Panc1 (cell line): ENCODE measurements at regions not wholly inside any gene's neighbourhood (a gene's known extent, or its start where the extent isn't known, plus 50 kb on each side); places are given as distances from the start of the nearest gene placed in this dataset.

Source experiments
- ATAC-seq: fragments of 200-7000 bp; cut with Tn5 transposase; 2 replicates; pipeline ENCODE4 v1.9.1; 2020; ENCODE audit warnings: mild to moderate bottlenecking, moderate library complexity
- BruUV-seq: library from RNA; stranded (reverse); fragments of 400-500 nt; replicated peaks from 2 replicates; lab custom pipeline; 2021; lab: Mats Ljungman, UMichigan
- CTCF ChIA-PET: fragments of 300-600 bp; sonication (Branson Sonifier 250); formaldehyde crosslinking; loops from one replicate; lab custom pipeline; 2022; ENCODE audit warnings: antibody characterized with exemption; lab: Charles Lee
- POLR2A ChIA-PET: fragments of 300-600 bp; sonication (Branson Sonifier 250); formaldehyde crosslinking; loops from one replicate; lab custom pipeline; 2022; ENCODE audit warnings: antibody characterized with exemption; lab: Charles Lee
- DNase-seq: peaks from one replicate; pipeline ENCODE4 v3.0.0-alpha.2; 2010; ENCODE audit warnings: low read depth, low spot score
- H3K27ac ChIP-seq: 2 replicates; pipeline ENCODE4 v1.5.1; 2011; ENCODE audit warnings: mild to moderate bottlenecking, low read length, inconsistent platforms
- H3K27me3 ChIP-seq: fragments of 200-500 bp; sonication (Bioruptor generic); 2 replicates; pipeline ENCODE4 v1.6.0; 2014; ENCODE audit warnings: low read length, inconsistent platforms; ENCODE audit not compliant: control insufficient read depth, insufficient read depth
- H3K36me3 ChIP-seq: fragments of 200-500 bp; sonication (Bioruptor generic); 2 replicates; pipeline ENCODE4 v1.5.1; 2014; ENCODE audit warnings: inconsistent platforms, mild to moderate bottlenecking, low read length, moderate library complexity; ENCODE audit not compliant: control insufficient read depth, insufficient read depth
- H3K4me1 ChIP-seq: 2 replicates; pipeline ENCODE4 v1.5.1; 2011; ENCODE audit warnings: inconsistent platforms, mild to moderate bottlenecking, low read length, moderate library complexity; ENCODE audit not compliant: control insufficient read depth, insufficient read depth
- H3K4me3 ChIP-seq, 2 experiments: 2 replicates each; pipeline ENCODE4 v1.5.1; 2011 to 2012; ENCODE audit warnings: low read depth in 2 of 2, low read length in 2 of 2, mild to moderate bottlenecking in 2 of 2, inconsistent platforms in 1 of 2, moderate library complexity in 1 of 2
- H3K9me3 ChIP-seq: fragments of 200-500 bp; sonication (Bioruptor generic); 2 replicates; pipeline ENCODE4 v1.5.1; 2014; ENCODE audit warnings: low read depth, mild to moderate bottlenecking, inconsistent platforms, low read length, moderate library complexity; ENCODE audit not compliant: control insufficient read depth, insufficient read depth
- CTCF ChIP-seq: fragments of 450-650 bp; IDR thresholded peaks from 2 replicates; pipeline ENCODE4 v1.5.1; 2017; ENCODE audit warnings: mild to moderate bottlenecking
- POLR2AphosphoS5 ChIP-seq: IDR thresholded peaks from 2 replicates; pipeline ENCODE4 v1.6.1; 2012; ENCODE audit warnings: mild to moderate bottlenecking, low read depth, low read length, moderate library complexity
- REST ChIP-seq, 2 experiments: IDR thresholded peaks; 2 replicates each; pipeline ENCODE4 v1.6.1; 2011 to 2012; ENCODE audit warnings: low read depth in 2 of 2, control low read depth in 1 of 2, low read length in 1 of 2, mild to moderate bottlenecking in 1 of 2, moderate library complexity in 1 of 2; ENCODE audit not compliant: insufficient read depth in 1 of 2
- SIN3A ChIP-seq: IDR thresholded peaks from 2 replicates; pipeline ENCODE4 v1.6.1; 2012; ENCODE audit warnings: low read depth, mild to moderate bottlenecking, low read length, moderate library complexity, borderline replicate concordance; ENCODE audit not compliant: insufficient read depth
- TCF7L2 ChIP-seq: IDR thresholded peaks from 2 replicates; pipeline ENCODE4 v1.6.1; 2011; ENCODE audit warnings: mild to moderate bottlenecking, low read depth, low read length, inconsistent platforms
- in situ Hi-C: cut with HindIII; loops from 2 replicates; pipeline ENCODE4 v1.10.0; 2016; ENCODE audit warnings: low sequenced_read_pairs, low pct_unique_long_range_greater_than_20kb
- intact Hi-C: fragments of 100-400 bp; cut with micrococcal nuclease; formaldehyde crosslinking; loops from one replicate; pipeline ENCODE4 v1.10.0; 2022; ENCODE audit not compliant: unreplicated experiment

GRCh38 chr18:35778850-35779627, 193.4 kb upstream of the RMP24 start:
- in situ Hi-C loops (no loop called here), intact Hi-C loops (no loop called here)
- Histone ChIP-seq H3K4me1 (no peaks in the 10 kb centered on the region), H3K9me3 (no peaks in the 10 kb centered on the region), H3K27ac (no peak overlapping the region), H3K27me3 (no peaks in the 10 kb centered on the region), H3K4me3 (no peak overlapping the region), H3K36me3 (no peaks in the 10 kb centered on the region)
- ChIA-PET POLR2A (no interaction called here), CTCF (interaction anchor here (0.6 kb wide), 2 partner anchors 10 to 29 kb away, joined by 3 read pairs; no protein-coding TSS in a partner anchor)
- TF ChIP-seq SIN3A (no peak), POLR2AphosphoS5 (no peak), CTCF (no peak), REST (IDR thresholded peaks at IDR 0.05; ENCODE audit: insufficient read depth in 1 of 2, low read depth in 2 of 2, low read length in 1 of 2) (no peak), TCF7L2 (no peak)
- ATAC-seq (no peak), DNase-seq (no peak)
- BruUV-seq = no TSS peak

GRCh38 chr18:35780937-35781336, 191.5 kb upstream of the RMP24 start:
- H3K4me1 ChIP-seq = no peaks in the 10 kb centered on the region
- intact Hi-C loops (no loop called here), in situ Hi-C loops (no loop called here)
- POLR2A ChIA-PET = no interaction called here
- CTCF ChIA-PET = no interaction called here
- no peaks in the 10 kb centered on the region for H3K9me3 ChIP-seq
- ATAC-seq (no peak), DNase-seq (no peak)
- H3K27me3 ChIP-seq = no peaks in the 10 kb centered on the region
- H3K4me3 ChIP-seq = no peak overlapping the region
- BruUV-seq = no TSS peak
- TF ChIP-seq POLR2AphosphoS5 (no peak), SIN3A (no peak), CTCF (no peak), REST (IDR thresholded peaks at IDR 0.05; ENCODE audit: insufficient read depth in 1 of 2, low read depth in 2 of 2, low read length in 1 of 2) (no peak), TCF7L2 (no peak)
- no peaks in the 10 kb centered on the region for H3K36me3 ChIP-seq
- no peak overlapping the region for H3K27ac ChIP-seq
